Suprapubic skin (tissue), 4 donors: ENCODE measurements at regions not wholly inside any gene's neighbourhood (a gene's known extent, or its start where the extent isn't known, plus 50 kb on each side); places are given as distances from the start of the nearest gene placed in this dataset.

Experiments
- CTCF ChIP-seq, 2 donors: fragments of 200-600 bp in 1 of 2; fragments of 450-650 bp in 1 of 2; sonication (generic) in 1 of 2; IDR thresholded peaks; one replicate each; pipeline ENCODE4 v1.5.1; 2016 to 2019; ENCODE audit warnings: antibody characterized with exemption in 2 of 2, mild to moderate bottlenecking in 1 of 2, moderate library complexity in 1 of 2
- EP300 ChIP-seq: sonication (generic); formaldehyde crosslinking; IDR thresholded peaks from one replicate; pipeline ENCODE4 v1.6.1; 2017; ENCODE audit warnings: antibody characterized with exemption
- POLR2A ChIP-seq, 2 donors: fragments of 450-650 bp; IDR thresholded peaks; one replicate each; pipeline ENCODE4 v1.6.1; 2017; ENCODE audit warnings: antibody characterized with exemption in 2 of 2, mild to moderate bottlenecking in 2 of 2, moderate library complexity in 2 of 2
- POLR2AphosphoS5 ChIP-seq, 3 donors: sonication (generic); formaldehyde crosslinking; IDR thresholded peaks; one replicate each; pipeline ENCODE4 v1.6.1; 2017; ENCODE audit warnings: antibody characterized with exemption in 3 of 3

DNA sequence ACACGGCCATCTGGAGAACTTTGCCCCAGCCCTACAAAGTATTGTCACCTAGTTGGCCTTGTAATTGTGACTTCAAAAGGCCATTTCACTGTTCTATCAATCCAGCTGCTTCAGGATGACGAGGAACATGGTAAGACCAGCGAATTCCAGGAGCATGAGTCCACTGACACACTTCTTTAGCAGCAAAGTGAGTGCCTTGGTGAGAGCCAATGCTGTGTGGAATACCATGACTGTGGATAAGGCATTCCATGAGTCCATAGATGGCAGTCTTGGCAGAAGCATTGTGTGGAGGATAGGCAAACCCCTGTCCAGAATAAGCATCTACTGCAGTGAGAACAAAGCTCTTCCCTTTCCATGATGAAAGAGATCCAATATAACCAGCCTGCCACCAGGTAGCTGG is 1009.1 kb upstream of the USP15 start:
- TF ChIP-seq CTCF (IDR thresholded peaks at IDR 0.05), result no peak
- TF ChIP-seq POLR2A (IDR thresholded peaks at IDR 0.05), result no peak
- TF ChIP-seq EP300, result no peak
- no peak for TF ChIP-seq POLR2AphosphoS5 (IDR thresholded peaks at IDR 0.05)
